PC-9 (cell line): ENCODE measurements at regions not wholly inside any gene's neighbourhood (a gene's known extent, or its start where the extent isn't known, plus 50 kb on each side); places are given as distances from the start of the nearest gene placed in this dataset.

Experiments
- BruUV-seq: library from RNA; stranded (reverse); fragments of 400-500 nt; replicated peaks from 2 replicates; lab custom pipeline; 2021; lab: Mats Ljungman, UMichigan
- CTCF ChIA-PET: fragments of 300-600 bp; sonication (Branson Sonifier 250); formaldehyde crosslinking; loops from one replicate; lab custom pipeline; 2022; ENCODE audit warnings: antibody characterized with exemption; lab: Charles Lee
- POLR2A ChIA-PET: fragments of 300-600 bp; sonication (Branson Sonifier 250); formaldehyde crosslinking; loops from one replicate; lab custom pipeline; 2022; ENCODE audit warnings: antibody characterized with exemption; ENCODE audit not compliant: unreplicated experiment; lab: Charles Lee
- DNase-seq, 2 experiments: peaks; one replicate each; pipeline versions ENCODE4 v3.0.0 to v3.0.0-alpha.2; 2015 to 2022; ENCODE audit warnings: mixed read lengths in 1 of 2
- H2AFZ ChIP-seq: fragments of 200-600 bp; sonication (generic); 2 replicates; pipeline ENCODE4 v1.8.1; 2017; ENCODE audit warnings: antibody characterized with exemption
- H3F3A ChIP-seq: fragments of 200-600 bp; sonication (generic); 2 replicates; pipeline ENCODE4 v1.8.1; 2017; ENCODE audit warnings: antibody characterized with exemption, mild to moderate bottlenecking, low read depth; ENCODE audit not compliant: insufficient read depth
- H3K27ac ChIP-seq: fragments of 200-600 bp; sonication (generic); 2 replicates; pipeline ENCODE4 v1.6.1; 2016; ENCODE audit warnings: mixed run types
- H3K27me3 ChIP-seq: fragments of 200-600 bp; sonication (generic); 2 replicates; pipeline ENCODE4 v1.6.1; 2016; ENCODE audit warnings: low read depth, mixed run types; ENCODE audit not compliant: insufficient read depth
- H3K36me3 ChIP-seq: fragments of 200-600 bp; sonication (generic); 2 replicates; pipeline ENCODE4 v1.6.1; 2016; ENCODE audit warnings: low read depth, mixed run types
- H3K4me1 ChIP-seq: fragments of 200-600 bp; sonication (generic); replicated peaks from 2 replicates; pipeline ENCODE4 v1.6.1; 2016; ENCODE audit warnings: mixed run types; ENCODE audit not compliant: insufficient read depth
- H3K4me2 ChIP-seq: fragments of 200-600 bp; sonication (generic); 2 replicates; pipeline ENCODE4 v1.6.1; 2017; ENCODE audit warnings: mixed run types
- H3K4me3 ChIP-seq: fragments of 200-600 bp; sonication (generic); 2 replicates; pipeline ENCODE4 v1.6.1; 2016; ENCODE audit warnings: mixed run types
- H3K79me2 ChIP-seq: fragments of 200-600 bp; sonication (generic); 2 replicates; pipeline ENCODE4 v1.6.1; 2017; ENCODE audit warnings: low read depth, mixed run types
- H3K9me2 ChIP-seq: fragments of 200-600 bp; sonication (generic); 2 replicates; pipeline ENCODE4 v1.8.1; 2017; ENCODE audit warnings: mild to moderate bottlenecking; ENCODE audit not compliant: insufficient read depth
- H3K9me3 ChIP-seq: fragments of 200-600 bp; sonication (generic); 2 replicates; pipeline ENCODE4 v1.8.1; 2016; ENCODE audit warnings: low read depth; ENCODE audit not compliant: insufficient read depth
- H4K20me1 ChIP-seq: fragments of 200-600 bp; sonication (generic); 2 replicates; pipeline ENCODE4 v1.8.1; 2017; ENCODE audit not compliant: insufficient read depth
- EZH2 ChIP-seq: fragments of 200-600 bp; sonication (generic); IDR thresholded peaks from 2 replicates; pipeline ENCODE4 v1.8.0; 2017; ENCODE audit warnings: antibody characterized with exemption, low read depth
- intact Hi-C: fragments of 100-400 bp; cut with micrococcal nuclease; formaldehyde crosslinking; loops from one replicate; pipeline ENCODE4 v1.10.0; 2022; ENCODE audit not compliant: unreplicated experiment
- TF ChIP-seq, protein P1 (sequence below): fragments of 200-600 bp; sonication (generic); conservative IDR thresholded peaks from 2 replicates; pipeline ENCODE4 v1.6.1; 2017; ENCODE audit warnings: mixed run types, antibody characterized with exemption, mild to moderate bottlenecking, moderate library complexity

DNA sequence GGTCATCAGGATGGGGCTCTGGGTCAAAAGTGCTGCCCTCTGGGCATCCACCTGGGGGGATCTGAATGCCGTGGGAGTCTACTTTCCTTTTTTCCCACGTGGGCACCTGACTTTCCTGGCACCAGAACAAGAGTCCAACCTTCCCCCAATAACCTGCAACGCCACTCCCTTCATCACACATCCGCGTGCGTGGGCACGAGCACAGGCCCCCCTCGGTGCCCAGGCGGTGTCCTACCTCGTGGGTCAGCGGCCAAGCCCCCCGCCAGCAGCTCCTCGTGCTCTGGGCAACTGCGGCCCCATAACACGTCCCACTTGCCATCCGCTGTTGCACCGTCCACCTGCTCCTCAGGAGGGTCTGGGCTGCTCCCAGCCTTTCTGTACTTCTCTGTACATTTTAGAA, 87.0 kb downstream of the YTHDF1 start:
- no peak overlapping the region for H3K4me3 ChIP-seq
- H3K9me2 ChIP-seq, result no peaks in the 10 kb centered on the region
- DNase-seq, result no peak
- H3K9me3 ChIP-seq, result no peaks in the 10 kb centered on the region
- H3K4me2 ChIP-seq, result no peak overlapping the region
- peaks cover 98% of the 10 kb centered on the region for H3K27me3 ChIP-seq
- H4K20me1 ChIP-seq, result no peaks in the 10 kb centered on the region
- POLR2A ChIA-PET, result no interaction called here
- intact Hi-C loops, result no loop called here
- no peak overlapping the region for H2AFZ ChIP-seq
- H3K27ac ChIP-seq, result no peak overlapping the region
- no peaks in the 10 kb centered on the region for H3K4me1 ChIP-seq
- H3F3A ChIP-seq, result no peaks in the 10 kb centered on the region
- no TSS peak for BruUV-seq
- TF ChIP-seq EZH2, result no peak
- TF ChIP-seq, protein P1, sequence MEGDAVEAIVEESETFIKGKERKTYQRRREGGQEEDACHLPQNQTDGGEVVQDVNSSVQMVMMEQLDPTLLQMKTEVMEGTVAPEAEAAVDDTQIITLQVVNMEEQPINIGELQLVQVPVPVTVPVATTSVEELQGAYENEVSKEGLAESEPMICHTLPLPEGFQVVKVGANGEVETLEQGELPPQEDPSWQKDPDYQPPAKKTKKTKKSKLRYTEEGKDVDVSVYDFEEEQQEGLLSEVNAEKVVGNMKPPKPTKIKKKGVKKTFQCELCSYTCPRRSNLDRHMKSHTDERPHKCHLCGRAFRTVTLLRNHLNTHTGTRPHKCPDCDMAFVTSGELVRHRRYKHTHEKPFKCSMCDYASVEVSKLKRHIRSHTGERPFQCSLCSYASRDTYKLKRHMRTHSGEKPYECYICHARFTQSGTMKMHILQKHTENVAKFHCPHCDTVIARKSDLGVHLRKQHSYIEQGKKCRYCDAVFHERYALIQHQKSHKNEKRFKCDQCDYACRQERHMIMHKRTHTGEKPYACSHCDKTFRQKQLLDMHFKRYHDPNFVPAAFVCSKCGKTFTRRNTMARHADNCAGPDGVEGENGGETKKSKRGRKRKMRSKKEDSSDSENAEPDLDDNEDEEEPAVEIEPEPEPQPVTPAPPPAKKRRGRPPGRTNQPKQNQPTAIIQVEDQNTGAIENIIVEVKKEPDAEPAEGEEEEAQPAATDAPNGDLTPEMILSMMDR, result no peak
- H3K36me3 ChIP-seq, result no peaks in the 10 kb centered on the region
- CTCF ChIA-PET, result no interaction called here
- H3K79me2 ChIP-seq, result no peaks in the 10 kb centered on the region

- Histone ChIP-seq H3K36me3 (no peaks in the 10 kb centered on the region), H4K20me1 (no peaks in the 10 kb centered on the region), H3K9me2 (no peaks in the 10 kb centered on the region), H3F3A (no peaks in the 10 kb centered on the region), H3K4me1 (no peaks in the 10 kb centered on the region), H3K4me2 (no peak overlapping the region), H2AFZ (no peak overlapping the region), H3K9me3 (no peaks in the 10 kb centered on the region), H3K4me3 (no peak overlapping the region), H3K27ac (no peak overlapping the region), H3K79me2 (no peaks in the 10 kb centered on the region), H3K27me3 (peaks cover 98% of the 10 kb centered on the region)
- no peak for DNase-seq
- intact Hi-C loops, result no loop called here
- ChIA-PET CTCF (no interaction called here), POLR2A (no interaction called here)
- no TSS peak for BruUV-seq
- TF ChIP-seq, protein P1, result no peak
- no peak for TF ChIP-seq EZH2
These were observed 87.6 kb downstream of the YTHDF1 start for GRCh38 chr20:63128367-63128766.

GRCh38 chr20:63127700-63128364, 88.1 kb downstream of the YTHDF1 start:
- peaks cover 98% of the 10 kb centered on the region for H3K27me3 ChIP-seq
- no peaks in the 10 kb centered on the region for H3K79me2 ChIP-seq
- no TSS peak for BruUV-seq
- no peak for TF ChIP-seq EZH2
- DNase-seq, result no peak
- no peaks in the 10 kb centered on the region for H3K9me2 ChIP-seq
- intact Hi-C loops, result no loop called here
- CTCF ChIA-PET, result no interaction called here
- no peak overlapping the region for H3K4me2 ChIP-seq
- H3K9me3 ChIP-seq, result no peaks in the 10 kb centered on the region
- H3K4me1 ChIP-seq, result no peaks in the 10 kb centered on the region
- H2AFZ ChIP-seq, result no peak overlapping the region
- H3K4me3 ChIP-seq, result no peak overlapping the region
- H3F3A ChIP-seq, result no peaks in the 10 kb centered on the region
- H3K36me3 ChIP-seq, result no peaks in the 10 kb centered on the region
- no peaks in the 10 kb centered on the region for H4K20me1 ChIP-seq
- H3K27ac ChIP-seq, result no peak overlapping the region
- POLR2A ChIA-PET, result no interaction called here
